ENCODE measurements at regions not wholly inside any gene's neighbourhood (a gene's known extent, or its start where the extent isn't known, plus 50 kb on each side); places are given as distances from the start of the nearest gene placed in this dataset.

GRCh38 chr1:218633238-218633988, 288.3 kb downstream of the TGFB2 start:
- TF ChIP-seq EZH2phosphoT487 (IDR thresholded peaks at IDR 0.05; ENCODE audit: borderline replicate concordance, low read depth, low read length) (no peak), CTCF (conservative IDR thresholded peaks at IDR 0.05; ENCODE audit: low read length) (no peak)
- Histone ChIP-seq H3K9me3 (ENCODE audit: low read length) (no peaks in the 10 kb centered on the region), H2AFZ (ENCODE audit: low read length) (no peak overlapping the region), H3K27ac (ENCODE audit: low read depth, low read length, poor library complexity, severe bottlenecking) (no peak overlapping the region), H3K9me2 (ENCODE audit: insufficient read depth, low read length) (no peaks in the 10 kb centered on the region), H3K36me3 (ENCODE audit: insufficient read depth, low read length) (no peaks in the 10 kb centered on the region), H3K4me3 (ENCODE audit: low read depth, low read length, poor library complexity, severe bottlenecking) (no peak overlapping the region), H3K4me2 (ENCODE audit: low read length) (no peak overlapping the region), H3K79me2 (ENCODE audit: insufficient read depth, low read depth, low read length) (no peaks in the 10 kb centered on the region), H3K4me1 (ENCODE audit: insufficient read depth, low read length, poor library complexity, severe bottlenecking) (no peaks in the 10 kb centered on the region), H4K20me1 (ENCODE audit: insufficient read depth, low read length) (no peaks in the 10 kb centered on the region)
- intact Hi-C loops (cut with micrococcal nuclease; ENCODE audit: unreplicated experiment) = no loop called here
- ChIA-PET POLR2A (no interaction called here), CTCF (ENCODE audit: unreplicated experiment) (no interaction called here)
- no TSS peak for BruUV-seq (replicated peaks)
- DNase-seq (ENCODE audit: low spot score) = no peak

GRCh38 chr1:218634212-218634611, 289.1 kb downstream of the TGFB2 start:
- TF ChIP-seq CTCF (conservative IDR thresholded peaks at IDR 0.05; ENCODE audit: low read length) = no peak
- TF ChIP-seq EZH2phosphoT487 (IDR thresholded peaks at IDR 0.05; ENCODE audit: borderline replicate concordance, low read depth, low read length) = no peak
- Histone ChIP-seq H4K20me1 (ENCODE audit: insufficient read depth, low read length) (no peaks in the 10 kb centered on the region), H3K27ac (ENCODE audit: low read depth, low read length, poor library complexity, severe bottlenecking) (no peak overlapping the region), H3K4me2 (ENCODE audit: low read length) (no peak overlapping the region), H3K9me2 (ENCODE audit: insufficient read depth, low read length) (no peaks in the 10 kb centered on the region), H3K9me3 (ENCODE audit: low read length) (no peaks in the 10 kb centered on the region), H3K79me2 (ENCODE audit: insufficient read depth, low read depth, low read length) (no peaks in the 10 kb centered on the region), H2AFZ (ENCODE audit: low read length) (no peak overlapping the region), H3K4me1 (ENCODE audit: insufficient read depth, low read length, poor library complexity, severe bottlenecking) (no peaks in the 10 kb centered on the region), H3K36me3 (ENCODE audit: insufficient read depth, low read length) (no peaks in the 10 kb centered on the region), H3K4me3 (ENCODE audit: low read depth, low read length, poor library complexity, severe bottlenecking) (no peak overlapping the region)
- ChIA-PET CTCF (ENCODE audit: unreplicated experiment) (no interaction called here), POLR2A (no interaction called here)
- intact Hi-C loops (cut with micrococcal nuclease; ENCODE audit: unreplicated experiment) = no loop called here
- no TSS peak for BruUV-seq (replicated peaks)
- DNase-seq (ENCODE audit: low spot score) = no peak

GRCh38 chr1:218636548-218636947, 291.4 kb downstream of the TGFB2 start:
- no peaks in the 10 kb centered on the region for H3K4me1 ChIP-seq (ENCODE audit: insufficient read depth, low read length, poor library complexity, severe bottlenecking)
- no peak overlapping the region for H3K4me2 ChIP-seq (ENCODE audit: low read length)
- no peak overlapping the region for H2AFZ ChIP-seq (ENCODE audit: low read length)
- BruUV-seq (replicated peaks) = no TSS peak
- ChIA-PET CTCF (ENCODE audit: unreplicated experiment) (no interaction called here), POLR2A (interaction anchor here (0.7 kb wide), 1 partner anchor 494 kb away, joined by 3 read pairs; no protein-coding TSS in a partner anchor)
- H3K9me2 ChIP-seq (ENCODE audit: insufficient read depth, low read length) = no peaks in the 10 kb centered on the region
- no peak for DNase-seq (ENCODE audit: low spot score)
- TF ChIP-seq CTCF (conservative IDR thresholded peaks at IDR 0.05; ENCODE audit: low read length) (no peak), EZH2phosphoT487 (IDR thresholded peaks at IDR 0.05; ENCODE audit: borderline replicate concordance, low read depth, low read length) (no peak)
- no peaks in the 10 kb centered on the region for H3K36me3 ChIP-seq (ENCODE audit: insufficient read depth, low read length)
- H3K4me3 ChIP-seq (ENCODE audit: low read depth, low read length, poor library complexity, severe bottlenecking) = no peak overlapping the region
- intact Hi-C loops (cut with micrococcal nuclease; ENCODE audit: unreplicated experiment) = no loop called here
- H4K20me1 ChIP-seq (ENCODE audit: insufficient read depth, low read length) = no peaks in the 10 kb centered on the region
- H3K9me3 ChIP-seq (ENCODE audit: low read length) = no peaks in the 10 kb centered on the region
- no peaks in the 10 kb centered on the region for H3K79me2 ChIP-seq (ENCODE audit: insufficient read depth, low read depth, low read length)
- H3K27ac ChIP-seq (ENCODE audit: low read depth, low read length, poor library complexity, severe bottlenecking) = no peak overlapping the region

Data from OCI-LY7 (cell line).